Astrocyte (in vitro differentiated cells and primary cell): ENCODE measurements at regions not wholly inside any gene's neighbourhood (a gene's known extent, or its start where the extent isn't known, plus 50 kb on each side); places are given as distances from the start of the nearest gene placed in this dataset.

Experiments
- DNase-seq: peaks from one replicate; pipeline ENCODE4 v3.0.0-alpha.2; 2010; ENCODE audit warnings: low read depth
- FAIRE-seq: peaks from 2 replicates; lab custom pipeline; 2011; peaks lifted over from hg19 to GRCh38; lab: Jason Lieb, UNC
- H2AFZ ChIP-seq: 2 replicates; pipeline ENCODE4 v1.6.0; 2012; ENCODE audit warnings: low read depth, low read length, inconsistent platforms
- H3K27ac ChIP-seq: 2 replicates; pipeline ENCODE4 v1.5.1; 2011; ENCODE audit warnings: low read depth, low read length, inconsistent platforms
- H3K27me3 ChIP-seq: 2 replicates; pipeline ENCODE4 v1.6.0; 2011; ENCODE audit warnings: low read length, inconsistent platforms; ENCODE audit not compliant: insufficient read depth
- H3K36me3 ChIP-seq: 2 replicates; pipeline ENCODE4 v1.5.1; 2011; ENCODE audit warnings: low read length, inconsistent platforms; ENCODE audit not compliant: insufficient read depth
- H3K4me1 ChIP-seq: 2 replicates; pipeline ENCODE4 v1.5.1; 2011; ENCODE audit warnings: low read length, inconsistent platforms; ENCODE audit not compliant: insufficient read depth
- H3K4me2 ChIP-seq: 2 replicates; pipeline ENCODE4 v1.6.0; 2012; ENCODE audit warnings: low read length, inconsistent platforms
- H3K4me3 ChIP-seq: 2 replicates; pipeline ENCODE4 v1.5.1; 2011; ENCODE audit warnings: low read depth, mild to moderate bottlenecking, low read length, inconsistent platforms; ENCODE audit not compliant: insufficient read depth
- H3K79me2 ChIP-seq: 2 replicates; pipeline ENCODE4 v1.6.0; 2012; ENCODE audit warnings: mild to moderate bottlenecking, low read length, inconsistent platforms; ENCODE audit not compliant: insufficient read depth
- H3K9ac ChIP-seq: 2 replicates; pipeline ENCODE4 v1.6.0; 2012; ENCODE audit warnings: mild to moderate bottlenecking, low read length, inconsistent platforms
- H3K9me3 ChIP-seq: 2 replicates; pipeline ENCODE4 v1.5.1; 2012; ENCODE audit warnings: low read depth, mild to moderate bottlenecking, low read length, inconsistent platforms; ENCODE audit not compliant: insufficient read depth
- H4K20me1 ChIP-seq: 2 replicates; pipeline ENCODE4 v1.6.0; 2012; ENCODE audit warnings: low read length, inconsistent platforms; ENCODE audit not compliant: insufficient read depth
- H3K27ac Mint-ChIP-seq: one replicate; pipeline ENCODE4 v1.8.0; 2021; ENCODE audit warnings: mild to moderate bottlenecking, mixed read lengths; ENCODE audit not compliant: unreplicated experiment
- H3K27me3 Mint-ChIP-seq: one replicate; pipeline ENCODE4 v1.8.0; 2021; ENCODE audit warnings: low read depth, mixed read lengths; ENCODE audit not compliant: unreplicated experiment
- H3K36me3 Mint-ChIP-seq: one replicate; pipeline ENCODE4 v1.8.0; 2021; ENCODE audit warnings: low read depth, mixed read lengths; ENCODE audit not compliant: unreplicated experiment
- H3K4me1 Mint-ChIP-seq: one replicate; pipeline ENCODE4 v1.8.0; 2021; ENCODE audit warnings: low read depth, mixed read lengths; ENCODE audit not compliant: unreplicated experiment
- H3K4me3 Mint-ChIP-seq: one replicate; pipeline ENCODE4 v1.8.0; 2021; ENCODE audit warnings: mild to moderate bottlenecking, moderate library complexity, mixed read lengths; ENCODE audit not compliant: unreplicated experiment
- H3K9me3 Mint-ChIP-seq: one replicate; pipeline ENCODE4 v1.8.0; 2021; ENCODE audit warnings: mild to moderate bottlenecking, mixed read lengths; ENCODE audit not compliant: unreplicated experiment
- EZH2 ChIP-seq: IDR thresholded peaks from 2 replicates; pipeline ENCODE4 v1.6.1; 2012; ENCODE audit warnings: mild to moderate bottlenecking, low read length, inconsistent platforms; ENCODE audit not compliant: insufficient read depth
- TF ChIP-seq, protein P1 (sequence below): IDR thresholded peaks from 2 replicates; pipeline ENCODE4 v1.5.1; 2011; ENCODE audit warnings: low read depth, mild to moderate bottlenecking, inconsistent platforms, low read length, moderate library complexity; ENCODE audit not compliant: insufficient read depth

DNA sequence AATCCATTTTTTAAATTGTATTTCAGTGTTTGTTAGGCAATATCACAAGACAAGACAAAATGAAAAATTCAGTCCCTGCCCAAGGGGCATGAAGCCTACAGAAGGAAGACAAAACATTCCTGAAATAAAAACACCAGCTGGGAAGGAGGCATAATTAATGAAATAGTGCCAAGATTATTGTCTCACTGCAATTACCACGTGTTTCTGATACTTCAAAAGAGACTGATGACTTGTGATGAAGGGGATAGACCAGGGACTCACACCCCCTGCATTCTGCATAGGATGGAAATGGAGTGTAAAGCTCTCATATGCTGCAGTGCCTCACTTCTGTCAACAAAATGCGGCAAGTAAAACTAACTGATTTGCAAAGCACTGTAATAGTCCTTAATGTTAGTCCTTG is 178.1 kb downstream of the BARD1 start:
- Mint-ChIP-seq H3K36me3 (no peaks in the 10 kb centered on the region), H3K4me1 (peaks cover 2% of the 10 kb centered on the region), H3K9me3 (no peaks in the 10 kb centered on the region), H3K27ac (no peak overlapping the region), H3K4me3 (no peak overlapping the region), H3K27me3 (no peaks in the 10 kb centered on the region)
- H3K4me3 ChIP-seq, result no peak overlapping the region
- H2AFZ ChIP-seq, result no peak overlapping the region
- H3K79me2 ChIP-seq, result no peaks in the 10 kb centered on the region
- no peaks in the 10 kb centered on the region for H3K9me3 ChIP-seq
- no peaks in the 10 kb centered on the region for H4K20me1 ChIP-seq
- TF ChIP-seq, protein P1, sequence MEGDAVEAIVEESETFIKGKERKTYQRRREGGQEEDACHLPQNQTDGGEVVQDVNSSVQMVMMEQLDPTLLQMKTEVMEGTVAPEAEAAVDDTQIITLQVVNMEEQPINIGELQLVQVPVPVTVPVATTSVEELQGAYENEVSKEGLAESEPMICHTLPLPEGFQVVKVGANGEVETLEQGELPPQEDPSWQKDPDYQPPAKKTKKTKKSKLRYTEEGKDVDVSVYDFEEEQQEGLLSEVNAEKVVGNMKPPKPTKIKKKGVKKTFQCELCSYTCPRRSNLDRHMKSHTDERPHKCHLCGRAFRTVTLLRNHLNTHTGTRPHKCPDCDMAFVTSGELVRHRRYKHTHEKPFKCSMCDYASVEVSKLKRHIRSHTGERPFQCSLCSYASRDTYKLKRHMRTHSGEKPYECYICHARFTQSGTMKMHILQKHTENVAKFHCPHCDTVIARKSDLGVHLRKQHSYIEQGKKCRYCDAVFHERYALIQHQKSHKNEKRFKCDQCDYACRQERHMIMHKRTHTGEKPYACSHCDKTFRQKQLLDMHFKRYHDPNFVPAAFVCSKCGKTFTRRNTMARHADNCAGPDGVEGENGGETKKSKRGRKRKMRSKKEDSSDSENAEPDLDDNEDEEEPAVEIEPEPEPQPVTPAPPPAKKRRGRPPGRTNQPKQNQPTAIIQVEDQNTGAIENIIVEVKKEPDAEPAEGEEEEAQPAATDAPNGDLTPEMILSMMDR, result no peak
- TF ChIP-seq EZH2, result no peak
- no peaks in the 10 kb centered on the region for H3K36me3 ChIP-seq
- no peak for FAIRE-seq
- DNase-seq, result no peak
- H3K4me2 ChIP-seq, result no peak overlapping the region
- H3K27ac ChIP-seq, result no peak overlapping the region
- H3K27me3 ChIP-seq, result no peaks in the 10 kb centered on the region
- H3K4me1 ChIP-seq, result no peaks in the 10 kb centered on the region
- H3K9ac ChIP-seq, result no peak overlapping the region

DNA sequence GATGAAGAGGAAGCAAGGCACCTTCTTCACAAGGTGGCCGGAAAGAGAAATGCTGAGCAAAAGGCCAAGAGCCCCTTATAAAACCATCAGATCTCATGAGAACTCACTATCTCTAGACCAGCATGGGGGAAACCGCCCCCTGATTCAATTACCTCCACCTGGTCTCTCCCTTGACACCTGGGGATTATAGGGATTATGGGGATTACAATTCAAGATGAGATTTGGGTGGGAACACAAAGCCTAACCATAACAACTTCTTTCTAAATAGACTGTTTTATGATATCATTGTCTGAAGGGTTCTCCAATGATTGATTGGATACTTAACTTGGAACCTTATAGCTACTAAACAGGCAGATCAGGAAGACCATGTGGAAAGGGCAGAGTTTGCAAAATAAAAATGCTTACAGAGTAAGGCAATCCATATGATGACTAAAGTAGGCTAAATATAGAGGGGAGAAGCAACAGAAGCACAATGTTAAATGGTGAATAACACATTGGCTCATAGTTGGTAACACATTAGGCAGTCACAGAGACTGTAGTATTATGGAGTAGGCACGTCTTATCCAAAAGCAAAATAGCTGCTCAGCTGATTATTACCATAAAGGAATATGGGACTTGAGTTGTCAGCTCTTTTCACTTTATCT is 179.0 kb downstream of the BARD1 start:
- Mint-ChIP-seq H3K4me3 (no peak overlapping the region), H3K4me1 (peaks cover 2% of the 10 kb centered on the region), H3K9me3 (no peaks in the 10 kb centered on the region), H3K27ac (no peak overlapping the region), H3K27me3 (no peaks in the 10 kb centered on the region), H3K36me3 (no peaks in the 10 kb centered on the region)
- no peaks in the 10 kb centered on the region for H3K36me3 ChIP-seq
- peak; percentile 8 for DNase-seq
- TF ChIP-seq, protein P1, result no peak
- no peak for TF ChIP-seq EZH2
- H3K4me3 ChIP-seq, result no peak overlapping the region
- no peak overlapping the region for H2AFZ ChIP-seq
- no peaks in the 10 kb centered on the region for H3K4me1 ChIP-seq
- FAIRE-seq, result no peak
- no peak overlapping the region for H3K9ac ChIP-seq
- no peak overlapping the region for H3K27ac ChIP-seq
- no peaks in the 10 kb centered on the region for H4K20me1 ChIP-seq
- H3K79me2 ChIP-seq, result no peaks in the 10 kb centered on the region
- H3K4me2 ChIP-seq, result no peak overlapping the region
- no peaks in the 10 kb centered on the region for H3K9me3 ChIP-seq
- H3K27me3 ChIP-seq, result no peaks in the 10 kb centered on the region

DNA sequence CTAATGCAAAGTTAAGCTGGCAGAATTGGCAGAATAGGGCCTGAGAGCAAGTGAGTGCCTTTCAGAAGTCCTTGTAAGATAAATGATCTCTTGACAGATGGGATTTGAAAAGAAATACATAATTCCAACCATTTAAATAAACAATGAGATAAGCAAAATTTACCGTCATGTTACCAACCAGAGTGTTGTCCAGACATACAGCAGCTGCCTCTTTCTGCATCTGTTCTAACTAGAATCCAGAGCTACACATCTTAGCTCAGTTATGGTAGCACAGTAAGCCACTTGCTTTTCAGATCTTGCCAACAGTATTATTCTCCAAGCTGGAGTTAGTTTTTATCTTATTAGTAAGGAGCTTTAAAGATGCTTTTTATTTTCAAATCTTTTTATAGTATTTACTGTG is 179.6 kb downstream of the BARD1 start:
- TF ChIP-seq, protein P1, result no peak
- TF ChIP-seq EZH2, result no peak
- Histone ChIP-seq H3K4me3 (no peak overlapping the region), H3K9me3 (no peaks in the 10 kb centered on the region), H3K27ac (no peak overlapping the region), H3K27me3 (no peaks in the 10 kb centered on the region), H3K79me2 (no peaks in the 10 kb centered on the region), H3K9ac (no peak overlapping the region), H3K36me3 (no peaks in the 10 kb centered on the region), H4K20me1 (no peaks in the 10 kb centered on the region), H3K4me2 (no peak overlapping the region), H3K4me1 (no peaks in the 10 kb centered on the region), H2AFZ (no peak overlapping the region)
- no peaks in the 10 kb centered on the region for H3K9me3 Mint-ChIP-seq
- H3K4me3 Mint-ChIP-seq, result no peak overlapping the region
- FAIRE-seq (no peak), DNase-seq (no peak)
- peaks cover 2% of the 10 kb centered on the region for H3K4me1 Mint-ChIP-seq
- no peaks in the 10 kb centered on the region for H3K27me3 Mint-ChIP-seq
- H3K27ac Mint-ChIP-seq, result no peak overlapping the region
- no peaks in the 10 kb centered on the region for H3K36me3 Mint-ChIP-seq
